Gastrocnemius medialis (tissue), 4 donors: ENCODE measurements at regions not wholly inside any gene's neighbourhood (a gene's known extent, or its start where the extent isn't known, plus 50 kb on each side); places are given as distances from the start of the nearest gene placed in this dataset.
"Not testable (repeated sequence)": the region's sequence is repeated elsewhere in the genome, so short reads cannot be mapped to it uniquely, and the experiment has no call there.

Experiments used
- ATAC-seq, 2 donors: fragments of 150-250 bp; one replicate each; pipeline ENCODE4 v1.9.1; 2016
- DNase-seq, 2 donors: peaks; one replicate each; pipeline ENCODE4 v3.0.0-alpha.2; 2019
- H3K27ac ChIP-seq, 4 donors: fragments of 200-600 bp; sonication (generic); 1 replicate in 1 of 4; 2 replicates in 3 of 4; pipeline ENCODE4 v1.5.1; 2016 to 2018; ENCODE audit warnings: mild to moderate bottlenecking in 2 of 4, moderate library complexity in 1 of 4
- H3K27me3 ChIP-seq, 3 donors: fragments of 200-600 bp; sonication (generic) in 2 of 3; 1 replicate in 1 of 3; 2 replicates in 2 of 3; pipeline versions ENCODE4 v1.5.1 to v1.6.0; 2016 to 2019; ENCODE audit warnings: mild to moderate bottlenecking in 1 of 3, moderate library complexity in 1 of 3
- H3K36me3 ChIP-seq, 2 donors: fragments of 200-600 bp; sonication (generic) in 1 of 2; one replicate each; pipeline ENCODE4 v1.5.1; 2017 to 2018
- H3K4me1 ChIP-seq, 2 donors: fragments of 200-600 bp; sonication (generic) in 1 of 2; one replicate each; pipeline ENCODE4 v1.5.1; 2016 to 2017; ENCODE audit warnings: mild to moderate bottlenecking in 2 of 2
- H3K4me3 ChIP-seq, 4 donors: fragments of 200-600 bp; sonication (generic) in 3 of 4; 1 replicate in 1 of 4; 2 replicates in 3 of 4; pipeline ENCODE4 v1.5.1; 2016 to 2019; ENCODE audit warnings: mild to moderate bottlenecking in 2 of 4
- H3K9me3 ChIP-seq, 3 donors: fragments of 200-600 bp; sonication (generic) in 2 of 3; 1 replicate in 1 of 3; 2 replicates in 2 of 3; pipeline ENCODE4 v1.5.1; 2016 to 2019
- CTCF ChIP-seq, 5 experiments: fragments of 450-650 bp in 3 of 5; fragments of 200-600 bp in 2 of 5; sonication (generic) in 2 of 5; IDR thresholded peaks in 4 of 5; conservative IDR thresholded peaks in 1 of 5; 1 replicate in 4 of 5; 2 replicates in 1 of 5; pipeline ENCODE4 v1.5.1; 2016 to 2019; ENCODE audit warnings: antibody characterized with exemption in 5 of 5, mild to moderate bottlenecking in 3 of 5, moderate library complexity in 3 of 5
- POLR2A ChIP-seq, 2 donors: fragments of 450-650 bp; IDR thresholded peaks; one replicate each; pipeline ENCODE4 v1.6.1; 2017; ENCODE audit warnings: antibody characterized with exemption in 2 of 2, mild to moderate bottlenecking in 2 of 2, moderate library complexity in 2 of 2
- in situ Hi-C, 4 donors: fragments of 200-750 bp; cut with MboI; loops; one replicate each; pipeline versions ENCODE4 v1.15.0 to v1.8.0; 2017; ENCODE audit warnings: low sequenced_read_pairs in 4 of 4
- intact Hi-C: fragments of 100-400 bp; cut with DNase I; formaldehyde crosslinking; loops from one replicate; pipeline ENCODE4 v1.15.1; 2023; ENCODE audit warnings: low total_unique reads

DNA sequence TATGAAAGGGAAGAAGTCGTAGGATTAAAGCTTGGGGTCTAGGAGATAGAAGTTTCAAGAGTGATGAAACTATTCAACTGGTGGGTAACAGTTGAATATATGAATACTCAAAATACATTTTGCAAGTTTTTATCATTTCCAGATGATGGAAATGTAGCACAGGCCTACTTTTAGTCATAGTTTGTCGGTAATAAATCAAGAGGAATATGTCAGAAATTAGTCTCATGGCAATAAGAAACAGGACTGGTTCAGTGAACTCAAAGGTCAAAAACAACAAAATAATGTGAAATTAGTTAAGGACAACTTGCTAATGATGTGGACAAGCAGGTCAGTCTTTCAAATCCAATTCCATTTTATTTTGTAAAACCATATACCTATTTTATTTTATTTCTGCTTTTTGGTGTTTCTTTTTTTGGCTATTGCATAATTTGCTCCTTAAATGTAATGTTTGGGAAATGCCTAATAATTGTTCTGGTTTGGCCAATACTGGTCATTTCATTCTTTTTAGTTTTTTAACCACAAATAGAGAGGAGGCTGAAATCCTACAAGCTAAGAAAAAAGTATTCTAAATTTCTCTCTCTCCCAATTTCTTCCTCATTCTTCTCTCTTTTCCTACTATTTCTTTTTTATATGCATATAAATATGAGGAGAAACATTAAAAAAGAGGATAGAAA, 195.2 kb upstream of the ARHGEF26 start:
- TF ChIP-seq POLR2A (IDR thresholded peaks at IDR 0.05) = no peak
- no peak for TF ChIP-seq CTCF (IDR thresholded peaks at IDR 0.05 in 4 of 5, conservative IDR thresholded peaks at IDR 0.05 in 1 of 5)
- Histone ChIP-seq H3K4me3 (no peak overlapping the region), H3K9me3 (no peaks in the 10 kb centered on the region), H3K27me3 (no peaks in the 10 kb centered on the region), H3K36me3 (no peaks in the 10 kb centered on the region), H3K27ac (no peak overlapping the region), H3K4me1 (no peaks in the 10 kb centered on the region)
- in situ Hi-C loops (no loop called here), intact Hi-C loops (no loop called here)
- DNase-seq (no peak), ATAC-seq (no peak)

DNA sequence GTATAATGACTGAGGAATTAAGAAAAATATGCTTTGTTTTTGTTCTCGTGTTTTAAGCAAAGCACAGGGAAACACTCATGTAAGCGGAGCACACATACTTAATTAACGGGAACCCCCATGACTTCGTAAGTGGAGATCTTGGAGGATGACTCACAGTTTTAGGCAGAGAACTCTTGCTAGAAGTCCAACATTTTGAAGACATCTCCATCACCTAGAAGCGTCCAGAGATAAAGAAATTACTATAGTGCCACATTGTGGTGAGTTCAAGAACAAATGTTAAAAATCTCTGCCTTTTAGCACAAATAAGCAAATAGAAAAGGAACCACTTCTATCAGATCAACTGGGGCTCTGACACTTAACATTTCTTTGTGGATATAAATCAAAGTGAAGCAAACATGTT, 194.1 kb upstream of the ARHGEF26 start:
- Histone ChIP-seq H3K27ac (no peak overlapping the region), H3K4me3 (no peak overlapping the region), H3K4me1 (no peaks in the 10 kb centered on the region), H3K36me3 (no peaks in the 10 kb centered on the region), H3K27me3 (no peaks in the 10 kb centered on the region), H3K9me3 (no peaks in the 10 kb centered on the region)
- in situ Hi-C loops = no loop called here
- DNase-seq (no peak), ATAC-seq (no peak)
- TF ChIP-seq CTCF (IDR thresholded peaks at IDR 0.05 in 4 of 5, conservative IDR thresholded peaks at IDR 0.05 in 1 of 5) (no peak), POLR2A (IDR thresholded peaks at IDR 0.05) (no peak)
- intact Hi-C loops = no loop called here

DNA sequence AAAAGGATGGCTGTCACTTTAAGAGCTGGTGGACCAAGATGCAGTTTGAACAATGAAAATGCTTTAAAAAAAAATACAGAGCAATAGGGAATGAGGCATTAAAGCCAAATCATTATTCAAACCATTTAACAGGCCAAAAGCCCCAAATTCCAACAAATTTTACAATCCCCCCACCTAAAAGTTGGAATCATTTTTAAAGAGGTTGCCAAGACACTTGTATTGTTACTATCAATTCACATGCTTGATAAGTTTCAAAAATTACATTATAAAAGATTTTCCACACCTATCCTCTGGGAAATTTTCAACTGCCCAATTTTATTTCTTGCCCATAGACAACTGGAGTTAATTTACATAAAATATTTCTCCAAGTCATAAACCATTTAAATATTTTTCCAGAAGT, 192.3 kb upstream of the ARHGEF26 start:
- no peak for TF ChIP-seq POLR2A (IDR thresholded peaks at IDR 0.05)
- TF ChIP-seq CTCF (IDR thresholded peaks at IDR 0.05 in 4 of 5, conservative IDR thresholded peaks at IDR 0.05 in 1 of 5) = no peak
- intact Hi-C loops (no loop called here), in situ Hi-C loops (no loop called here)
- H3K36me3 ChIP-seq = no peaks in the 10 kb centered on the region
- DNase-seq = no peak
- H3K4me3 ChIP-seq = no peak overlapping the region
- no peaks in the 10 kb centered on the region for H3K9me3 ChIP-seq
- no peak overlapping the region for H3K27ac ChIP-seq
- H3K27me3 ChIP-seq = no peaks in the 10 kb centered on the region
- no peak for ATAC-seq
- no peaks in the 10 kb centered on the region for H3K4me1 ChIP-seq

DNA sequence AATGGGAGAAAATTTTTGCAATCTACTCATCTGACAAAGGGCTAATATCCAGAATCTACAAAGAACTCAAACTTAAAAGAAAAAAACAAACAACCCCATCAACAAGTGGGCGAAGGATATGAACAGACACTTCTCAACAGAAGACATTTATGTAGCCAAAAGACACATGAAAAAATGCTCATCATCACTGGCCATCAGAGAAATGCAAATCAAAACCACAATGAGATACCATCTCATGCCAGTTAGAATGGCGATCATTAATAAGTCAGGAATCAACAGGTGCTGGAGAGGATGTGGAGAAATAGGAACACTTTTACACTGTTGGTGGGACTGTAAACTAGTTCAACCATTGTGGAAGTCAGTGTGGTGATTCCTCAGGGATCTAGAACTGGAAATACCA, 187.7 kb upstream of the ARHGEF26 start:
- H3K9me3 ChIP-seq, H3K27ac ChIP-seq, in situ Hi-C loops, H3K4me1 ChIP-seq, H3K4me3 ChIP-seq, ATAC-seq, H3K36me3 ChIP-seq, DNase-seq, H3K27me3 ChIP-seq, intact Hi-C loops: not testable (repeated sequence)

- Histone ChIP-seq H3K4me1 (no peaks in the 10 kb centered on the region), H3K27ac (no peak overlapping the region), H3K4me3 (no peak overlapping the region), H3K27me3 (no peaks in the 10 kb centered on the region), H3K9me3 (no peaks in the 10 kb centered on the region), H3K36me3 (no peaks in the 10 kb centered on the region)
- ATAC-seq (no peak), DNase-seq (no peak)
- TF ChIP-seq CTCF (IDR thresholded peaks at IDR 0.05 in 4 of 5, conservative IDR thresholded peaks at IDR 0.05 in 1 of 5) = no peak
- TF ChIP-seq POLR2A (IDR thresholded peaks at IDR 0.05) = no peak
- intact Hi-C loops (no loop called here), in situ Hi-C loops (no loop called here)
Observed at GRCh38 chr3:153944084-153944483, 177.1 kb upstream of the ARHGEF26 start.
